Body of pancreas (tissue), 4 donors: ENCODE measurements at regions not wholly inside any gene's neighbourhood (a gene's known extent, or its start where the extent isn't known, plus 50 kb on each side); places are given as distances from the start of the nearest gene placed in this dataset.

Experiments
- ATAC-seq: fragments of 150-250 bp; one replicate; pipeline ENCODE4 v1.9.1; 2016
- DNase-seq, 4 donors: peaks; one replicate each; pipeline ENCODE4 v3.0.0-alpha.2; 2019
- H3K27ac ChIP-seq, 4 donors: fragments of 200-600 bp; sonication (generic); 1 replicate in 3 of 4; 2 replicates in 1 of 4; pipeline versions ENCODE4 v1.5.1 to v1.6.1; 2016 to 2019; ENCODE audit warnings: mild to moderate bottlenecking in 1 of 4, mixed read lengths in 1 of 4, moderate library complexity in 1 of 4
- H3K27me3 ChIP-seq, 2 donors: fragments of 200-600 bp; sonication (generic); one replicate each; pipeline ENCODE4 v1.6.0; 2016; ENCODE audit warnings: mild to moderate bottlenecking in 1 of 2
- H3K36me3 ChIP-seq, 2 donors: fragments of 200-600 bp; sonication (generic); replicated peaks in 1 of 2; 2 replicates each; pipeline ENCODE4 v1.5.1; 2016; ENCODE audit warnings: low read depth in 2 of 2; ENCODE audit not compliant: insufficient read depth in 1 of 2
- H3K4me1 ChIP-seq: fragments of 200-600 bp; sonication (generic); one replicate; pipeline ENCODE4 v1.6.0; 2016
- H3K4me3 ChIP-seq, 2 donors: fragments of 200-600 bp; sonication (generic); 1 replicate in 1 of 2; 2 replicates in 1 of 2; pipeline ENCODE4 v1.5.1; 2016 to 2019
- H3K9me3 ChIP-seq, 3 donors: fragments of 200-600 bp; sonication (generic); 1 replicate in 2 of 3; 2 replicates in 1 of 3; pipeline ENCODE4 v1.5.1; 2016
- CTCF ChIP-seq, 7 experiments: fragments of 450-650 bp in 4 of 7; fragments of 200-600 bp in 3 of 7; sonication (generic) in 3 of 7; IDR thresholded peaks; one replicate each; pipeline ENCODE4 v1.5.1; 2016 to 2019; ENCODE audit warnings: antibody characterized with exemption in 7 of 7
- POLR2A ChIP-seq, 3 donors: fragments of 450-650 bp; IDR thresholded peaks; one replicate each; pipeline ENCODE4 v1.6.1; 2016; ENCODE audit warnings: antibody characterized with exemption in 3 of 3, mild to moderate bottlenecking in 2 of 3
- WGBS, 2 donors: methylation state at CpG; one replicate each; pipeline ENCODE4 v1.1.5; 2017; 5-methylcytosine and 5-hydroxymethylcytosine counted together
- intact Hi-C: fragments of 100-400 bp; cut with DNase I; formaldehyde crosslinking; loops from one replicate; pipeline ENCODE4 v1.15.1; 2023

- ATAC-seq (no peak), DNase-seq (no peak)
- no peaks in the 10 kb centered on the region for H3K4me1 ChIP-seq
- TF ChIP-seq CTCF (IDR thresholded peaks at IDR 0.05) (no peak), POLR2A (IDR thresholded peaks at IDR 0.05) (no peak)
- intact Hi-C loops = no loop called here
- WGBS, 2 donors = 43 to 47% methylated on average over 16 of the region's 16 CpGs
- no peaks in the 10 kb centered on the region for H3K9me3 ChIP-seq
- H3K4me3 ChIP-seq = no peak overlapping the region
- H3K27me3 ChIP-seq = no peaks in the 10 kb centered on the region
- no peaks in the 10 kb centered on the region for H3K36me3 ChIP-seq
- no peak overlapping the region for H3K27ac ChIP-seq
Observed at GRCh38 chr13:22497991-22498780, 682.6 kb upstream of the SGCG start.

- Histone ChIP-seq H3K9me3 (no peaks in the 10 kb centered on the region), H3K4me3 (no peak overlapping the region), H3K36me3 (no peaks in the 10 kb centered on the region), H3K4me1 (no peaks in the 10 kb centered on the region), H3K27ac (no peak overlapping the region), H3K27me3 (no peaks in the 10 kb centered on the region)
- DNase-seq = no peak
- intact Hi-C loops = no loop called here
- ATAC-seq = no peak
- TF ChIP-seq POLR2A (IDR thresholded peaks at IDR 0.05) (no peak), CTCF (IDR thresholded peaks at IDR 0.05) (no peak)
Observed at GRCh38 chr13:22499919-22500318, 680.9 kb upstream of the SGCG start.

GRCh38 chr13:22505489-22505888, 675.3 kb upstream of the SGCG start:
- Histone ChIP-seq H3K4me3 (no peak overlapping the region), H3K27me3 (no peaks in the 10 kb centered on the region), H3K4me1 (no peaks in the 10 kb centered on the region), H3K27ac (no peak overlapping the region), H3K36me3 (no peaks in the 10 kb centered on the region), H3K9me3 (no peaks in the 10 kb centered on the region)
- DNase-seq = no peak
- ATAC-seq = no peak
- no peak for TF ChIP-seq CTCF (IDR thresholded peaks at IDR 0.05)
- TF ChIP-seq POLR2A (IDR thresholded peaks at IDR 0.05) = no peak
- intact Hi-C loops = no loop called here
- 24% methylated on average over 4 of the region's 4 CpGs for WGBS, 2 donors

- no peaks in the 10 kb centered on the region for H3K27me3 ChIP-seq
- DNase-seq = no peak
- no peaks in the 10 kb centered on the region for H3K4me1 ChIP-seq
- no peak for TF ChIP-seq POLR2A (IDR thresholded peaks at IDR 0.05)
- TF ChIP-seq CTCF (IDR thresholded peaks at IDR 0.05) = no peak
- 57 to 68% methylated on average over 8 of the region's 8 CpGs for WGBS, 2 donors
- H3K27ac ChIP-seq = no peak overlapping the region
- H3K36me3 ChIP-seq = no peaks in the 10 kb centered on the region
- no peak overlapping the region for H3K4me3 ChIP-seq
- intact Hi-C loops = no loop called here
- no peaks in the 10 kb centered on the region for H3K9me3 ChIP-seq
- ATAC-seq = no peak
Observed at GRCh38 chr13:22506096-22506691, 674.6 kb upstream of the SGCG start.

- H3K4me1 ChIP-seq = no peaks in the 10 kb centered on the region
- no peak for DNase-seq
- no peaks in the 10 kb centered on the region for H3K36me3 ChIP-seq
- ATAC-seq = no peak
- no peak overlapping the region for H3K4me3 ChIP-seq
- intact Hi-C loops = no loop called here
- no peaks in the 10 kb centered on the region for H3K9me3 ChIP-seq
- TF ChIP-seq POLR2A (IDR thresholded peaks at IDR 0.05) (no peak), CTCF (IDR thresholded peaks at IDR 0.05) (no peak)
- 9 to 24% methylated on average over 3 of the region's 3 CpGs for WGBS, 2 donors
- H3K27ac ChIP-seq = no peak overlapping the region
- H3K27me3 ChIP-seq = no peaks in the 10 kb centered on the region
Observed at GRCh38 chr13:22517544-22517943, 663.2 kb upstream of the SGCG start.
